HuH-7 (cell line): ENCODE measurements at regions not wholly inside any gene's neighbourhood (a gene's known extent, or its start where the extent isn't known, plus 50 kb on each side); places are given as distances from the start of the nearest gene placed in this dataset.
A peak's percentile ranks its signal among the peaks of the same experiment; 100 is the strongest.

Source experiments
- DNase-seq: peaks from one replicate; pipeline ENCODE4 v3.0.0; 2011; ENCODE audit warnings: low spot score

DNA sequence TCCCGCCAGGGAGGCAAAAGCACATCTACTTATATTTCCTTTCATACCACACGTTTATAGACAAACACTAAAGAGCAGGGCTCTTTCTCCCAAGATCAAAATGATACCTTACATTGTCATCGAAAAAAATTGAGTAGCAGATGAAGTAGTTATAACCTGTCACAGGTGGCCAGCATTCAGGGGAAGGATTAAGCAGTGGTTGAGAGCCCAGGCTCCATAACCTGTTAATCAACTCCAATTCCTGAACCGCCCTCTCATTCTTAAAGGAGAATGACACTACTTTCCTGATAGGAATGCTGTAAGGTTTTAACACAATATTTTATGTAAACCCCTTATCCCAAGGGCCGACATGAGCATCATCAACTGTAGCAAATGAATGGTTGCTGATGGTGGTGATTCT, 268.9 kb upstream of the KCNIP4 start:
- DNase-seq = no peak

- no peak for DNase-seq
These were observed 267.7 kb upstream of the KCNIP4 start for GRCh38 chr4:22216278-22216677.

DNA sequence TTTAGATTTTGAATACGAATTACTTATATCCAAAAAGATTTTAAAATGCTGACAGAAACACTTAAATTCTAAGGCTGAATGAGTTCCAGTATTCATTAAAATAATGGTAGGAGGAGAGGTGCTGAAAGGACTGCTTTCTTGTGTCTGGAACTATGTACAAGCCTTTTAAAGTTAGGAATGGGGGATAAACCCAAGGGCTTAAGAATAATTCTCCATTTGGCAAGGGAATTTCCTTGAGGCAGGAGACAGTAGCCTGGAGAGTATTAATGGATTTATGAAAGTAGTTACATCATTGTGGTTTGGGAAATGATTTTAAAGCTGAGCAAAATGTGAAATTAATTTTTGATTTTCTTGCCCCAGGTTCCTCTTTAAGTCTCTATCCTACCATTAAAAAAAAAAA, 266.5 kb upstream of the KCNIP4 start:
- no peak for DNase-seq

DNA sequence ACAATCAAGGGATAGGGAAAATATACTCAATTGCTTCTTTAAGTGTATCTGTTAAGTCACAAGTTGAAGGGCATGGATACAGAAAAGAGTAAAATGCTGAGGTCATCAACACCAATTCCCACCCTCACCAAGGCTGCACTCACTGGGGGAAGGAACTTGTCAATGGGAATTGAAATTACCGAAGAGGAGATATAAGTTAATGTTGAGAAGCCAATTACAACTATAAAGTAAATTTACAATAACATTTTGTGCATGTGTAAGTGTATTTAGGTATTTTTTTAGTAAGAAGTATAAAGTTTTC, 255.1 kb upstream of the KCNIP4 start:
- no peak for DNase-seq

DNA sequence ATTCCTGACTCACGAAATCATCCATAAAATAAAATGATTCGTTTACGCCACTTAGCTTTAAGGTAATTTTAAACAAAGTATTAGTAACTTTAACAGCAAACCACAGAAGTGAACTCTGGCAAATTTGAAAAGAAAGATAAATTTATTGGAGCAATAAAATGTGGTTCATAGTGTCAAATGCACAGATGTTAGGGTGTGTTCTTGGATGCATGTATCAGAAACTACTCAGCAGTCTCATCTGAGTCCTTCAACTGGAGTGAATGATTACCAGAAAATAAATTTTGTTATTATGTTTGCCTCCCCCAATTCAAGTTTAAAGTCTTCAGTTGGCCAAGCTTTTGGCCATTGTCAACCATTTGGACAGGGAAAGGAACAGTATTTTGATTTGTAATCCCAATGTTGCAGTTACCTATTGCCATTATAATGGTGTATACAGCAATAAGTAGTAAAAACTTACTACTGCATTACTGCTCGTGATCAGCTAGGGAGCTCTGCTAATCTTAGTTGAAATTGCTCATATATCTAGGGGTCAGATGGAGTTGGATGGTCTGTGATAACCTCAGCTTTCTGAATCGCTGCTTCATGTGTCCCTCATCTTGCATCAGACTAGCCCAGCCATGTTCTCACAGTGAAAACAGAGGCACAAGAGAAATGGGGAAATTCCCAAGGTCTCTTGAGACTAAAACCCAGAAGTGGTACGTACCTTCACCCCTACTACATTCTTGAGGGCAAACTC, 254.6 kb upstream of the KCNIP4 start:
- no peak for DNase-seq

- DNase-seq = no peak
These were observed 253.8 kb upstream of the KCNIP4 start for GRCh38 chr4:22202246-22202974.

GRCh38 chr4:22201256-22201655, 252.7 kb upstream of the KCNIP4 start:
- DNase-seq = no peak

GRCh38 chr4:22196551-22196950, 248.0 kb upstream of the KCNIP4 start:
- no peak for DNase-seq

DNA sequence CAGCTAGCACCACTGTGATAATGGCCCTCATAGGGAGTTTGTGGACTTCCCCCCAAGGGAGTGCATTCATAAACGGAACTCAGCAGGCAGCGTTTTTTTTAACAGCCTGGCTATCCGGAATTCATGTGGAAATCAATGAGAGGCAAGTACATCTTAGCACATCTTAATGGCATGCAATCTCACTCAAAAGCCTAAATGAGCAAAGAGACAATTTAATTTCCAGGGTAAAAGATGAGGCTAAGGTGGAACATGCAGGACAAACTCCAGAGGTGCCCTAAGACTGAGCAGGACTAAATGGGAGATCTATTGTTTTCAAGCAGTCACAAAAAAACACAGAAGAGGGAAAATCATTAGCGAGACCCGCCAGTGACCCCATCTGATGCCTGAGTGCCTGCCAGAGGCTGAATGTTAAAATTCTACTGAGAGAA, 243.5 kb upstream of the KCNIP4 start:
- DNase-seq = no peak

DNA sequence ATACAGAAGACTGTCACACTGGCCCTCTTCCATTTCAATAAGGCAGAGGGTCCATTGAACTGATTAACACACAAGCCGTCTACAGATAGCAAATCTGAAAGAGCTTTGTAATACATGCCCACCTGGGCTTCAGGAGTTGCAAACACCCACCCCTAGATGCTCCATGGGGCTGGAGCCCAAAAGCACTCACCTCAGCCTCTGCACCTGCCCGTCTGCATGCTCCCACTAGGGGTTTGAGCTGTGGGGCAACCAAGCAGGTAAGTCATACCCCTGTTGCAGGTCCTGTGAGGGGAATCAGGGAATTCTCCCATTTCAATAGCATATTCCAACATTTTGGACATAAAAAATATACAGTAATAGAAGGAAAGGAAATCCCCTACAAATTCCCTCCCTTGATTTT, 243.0 kb upstream of the KCNIP4 start:
- no peak for DNase-seq

DNA sequence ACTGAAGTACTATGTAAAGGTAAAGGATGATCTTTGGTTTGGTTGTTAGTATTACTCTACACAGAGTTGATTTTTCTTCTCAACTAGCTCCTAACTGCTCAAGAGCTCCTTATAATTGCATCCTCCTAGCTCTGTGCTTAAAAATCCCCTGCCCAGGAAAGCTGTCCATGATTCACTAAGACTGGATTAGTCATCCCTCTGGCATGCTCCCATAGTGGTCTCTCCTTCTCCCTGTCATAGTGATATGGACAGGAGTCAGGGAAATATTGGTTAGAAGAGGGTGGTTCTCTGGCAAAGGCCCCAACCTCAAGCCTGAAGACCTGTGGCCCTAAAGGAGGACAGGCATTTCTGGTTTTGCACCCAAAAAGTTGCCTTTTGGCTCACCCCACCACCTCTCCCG, 242.3 kb upstream of the KCNIP4 start:
- DNase-seq = no peak

GRCh38 chr4:22187203-22187820, 238.7 kb upstream of the KCNIP4 start:
- DNase-seq = no peak

DNA sequence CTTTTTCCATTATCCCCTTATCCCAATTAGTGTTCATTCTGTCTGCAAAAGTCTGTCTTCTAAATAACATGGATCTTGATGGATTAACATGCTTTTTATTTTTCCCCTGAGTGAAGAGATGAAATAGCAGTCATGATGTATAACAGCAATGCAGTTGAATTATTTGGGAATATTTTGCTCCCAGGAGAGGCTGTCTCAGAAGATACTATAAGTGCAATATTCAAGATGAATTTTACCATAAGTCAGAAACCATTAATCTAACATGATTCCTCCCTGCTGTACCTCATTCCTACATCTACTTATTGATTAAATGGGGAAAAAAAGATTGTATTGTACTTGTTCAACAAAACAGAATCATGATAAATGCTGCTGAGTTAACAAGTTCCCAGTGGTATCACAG, 233.2 kb upstream of the KCNIP4 start:
- no peak for DNase-seq

- DNase-seq = no peak
These were observed 230.7 kb upstream of the KCNIP4 start for GRCh38 chr4:22179124-22179874.

- no peak for DNase-seq
These were observed 226.1 kb upstream of the KCNIP4 start for GRCh38 chr4:22174640-22175039.

GRCh38 chr4:22170353-22170752, 221.8 kb upstream of the KCNIP4 start:
- DNase-seq = no peak

GRCh38 chr4:22167201-22167600, 218.6 kb upstream of the KCNIP4 start:
- no peak for DNase-seq

DNA sequence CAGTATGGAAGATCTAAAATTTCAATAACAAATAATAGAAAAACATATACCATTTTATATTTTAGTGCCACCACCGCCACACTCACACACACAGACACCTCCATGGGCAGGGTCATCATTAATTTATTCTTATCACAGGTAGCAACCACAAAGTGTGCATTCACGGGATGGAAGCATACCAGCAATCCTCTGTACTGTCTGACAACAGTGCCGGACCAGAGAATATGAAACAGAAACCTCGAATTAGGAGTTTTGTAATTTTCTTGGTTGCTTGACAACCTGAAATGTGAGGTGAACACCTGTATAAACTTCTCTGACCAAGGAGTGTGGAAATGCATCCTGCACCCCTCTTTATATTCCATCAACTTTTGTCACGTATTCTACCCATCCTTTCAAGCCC, 213.9 kb upstream of the KCNIP4 start:
- DNase-seq = no peak

- no peak for DNase-seq
These were observed 182.2 kb upstream of the KCNIP4 start for GRCh38 chr4:22130741-22131140.

GRCh38 chr4:22129454-22130029, 181.0 kb upstream of the KCNIP4 start:
- DNase-seq = peak; percentile 28

- no peak for DNase-seq
These were observed 173.5 kb upstream of the KCNIP4 start for GRCh38 chr4:22122062-22122461.

- DNase-seq = no peak
These were observed 166.7 kb upstream of the KCNIP4 start for GRCh38 chr4:22115262-22115661.
